Mucosa of rectum (tissue), 2 donors: ENCODE measurements at regions not wholly inside any gene's neighbourhood (a gene's known extent, or its start where the extent isn't known, plus 50 kb on each side); places are given as distances from the start of the nearest gene placed in this dataset.

Experiments
- H3K27ac ChIP-seq, 2 donors: one replicate each; pipeline ENCODE4 v1.7.0; 2013; ENCODE audit warnings: inconsistent platforms in 2 of 2, low read depth in 2 of 2, low read length in 2 of 2
- H3K27me3 ChIP-seq, 2 donors: one replicate each; pipeline ENCODE4 v1.7.0; 2013; ENCODE audit warnings: low read length in 2 of 2; ENCODE audit not compliant: control insufficient read depth in 2 of 2, insufficient read depth in 2 of 2
- H3K36me3 ChIP-seq, 2 donors: one replicate each; pipeline ENCODE4 v1.7.0; 2013; ENCODE audit warnings: low read length in 2 of 2; ENCODE audit not compliant: control insufficient read depth in 2 of 2, insufficient read depth in 2 of 2
- H3K4me1 ChIP-seq, 2 donors: one replicate each; pipeline ENCODE4 v1.7.0; 2013; ENCODE audit warnings: low read length in 2 of 2, mild to moderate bottlenecking in 1 of 2; ENCODE audit not compliant: control insufficient read depth in 2 of 2, insufficient read depth in 2 of 2
- H3K4me3 ChIP-seq, 2 donors: one replicate each; pipeline ENCODE4 v1.7.0; 2013; ENCODE audit warnings: low read length in 2 of 2
- H3K9ac ChIP-seq, 2 donors: one replicate each; pipeline ENCODE4 v1.7.0; 2013; ENCODE audit warnings: low read length in 2 of 2, low read depth in 1 of 2, mild to moderate bottlenecking in 1 of 2
- H3K9me3 ChIP-seq, 2 donors: one replicate each; pipeline ENCODE4 v1.7.0; 2013; ENCODE audit warnings: low read length in 2 of 2; ENCODE audit not compliant: control insufficient read depth in 2 of 2
- donor health status: healthy.
- donor health status: Normal muscosa, but diverticular disease.

DNA sequence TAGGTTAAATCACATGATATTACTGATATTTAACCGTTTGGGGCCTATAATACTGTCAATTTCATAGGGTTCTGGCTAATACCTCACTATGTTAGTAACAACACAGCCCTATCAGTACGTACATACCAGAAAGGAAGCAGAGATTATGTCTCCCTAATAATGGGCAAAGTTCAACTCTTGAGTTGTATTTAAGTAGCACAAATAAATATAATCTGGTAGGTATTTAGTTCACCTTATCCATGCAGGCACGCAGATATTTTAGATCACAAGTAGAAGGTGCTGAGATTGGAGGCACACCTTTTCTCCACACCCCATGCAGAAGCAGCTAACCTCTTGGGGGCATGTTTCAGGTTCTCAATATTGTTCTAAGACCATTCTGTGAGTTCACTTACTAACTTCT lies 118.9 kb downstream of the IRS1 start:
- Histone ChIP-seq H3K9ac (no peak overlapping the region), H3K27me3 (no peaks in the 10 kb centered on the region), H3K4me1 (peaks cover 3 to 11% of the 10 kb centered on the region in 2 donors), H3K9me3 (no peaks in the 10 kb centered on the region), H3K27ac (no peak overlapping the region), H3K36me3 (no peaks in the 10 kb centered on the region), H3K4me3 (no peak overlapping the region)

DNA sequence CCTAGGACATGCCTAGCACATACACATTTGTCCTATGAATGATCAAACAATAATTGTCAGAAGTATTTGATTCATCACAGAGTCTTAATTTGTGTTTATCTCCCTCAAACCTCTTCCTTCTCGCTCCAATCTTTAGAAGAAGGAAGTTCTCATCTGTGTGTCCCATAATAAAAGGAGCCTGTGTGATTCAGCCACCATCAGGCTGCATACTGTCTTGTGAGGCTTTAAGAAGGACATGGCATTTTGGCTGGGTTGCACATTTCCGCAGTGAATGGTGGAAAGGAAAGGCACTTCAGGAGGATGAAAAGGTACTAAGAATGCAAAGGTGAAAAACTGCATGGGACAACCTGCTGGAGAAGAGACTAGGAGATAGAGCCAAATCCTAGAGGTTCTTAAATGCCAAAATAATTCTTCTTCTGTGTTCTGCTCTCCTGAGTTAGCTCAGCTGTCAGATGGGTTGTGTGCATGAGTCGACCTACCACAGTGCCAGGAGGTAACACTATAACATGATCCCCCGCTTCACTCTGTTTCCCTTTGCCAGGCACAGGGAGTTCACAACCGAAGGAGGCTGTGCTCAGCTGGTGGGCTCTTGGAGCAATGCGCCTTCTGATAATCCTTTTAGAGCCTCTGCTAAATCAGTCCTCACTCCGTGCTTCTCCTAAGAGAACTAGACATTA lies 120.1 kb downstream of the IRS1 start:
- peaks cover 2 to 9% of the 10 kb centered on the region in 2 donors for H3K4me1 ChIP-seq
- H3K27ac ChIP-seq: no peak overlapping the region
- H3K9ac ChIP-seq: no peak overlapping the region
- no peaks in the 10 kb centered on the region for H3K27me3 ChIP-seq
- no peaks in the 10 kb centered on the region for H3K9me3 ChIP-seq
- H3K36me3 ChIP-seq: no peaks in the 10 kb centered on the region
- H3K4me3 ChIP-seq: no peak overlapping the region

DNA sequence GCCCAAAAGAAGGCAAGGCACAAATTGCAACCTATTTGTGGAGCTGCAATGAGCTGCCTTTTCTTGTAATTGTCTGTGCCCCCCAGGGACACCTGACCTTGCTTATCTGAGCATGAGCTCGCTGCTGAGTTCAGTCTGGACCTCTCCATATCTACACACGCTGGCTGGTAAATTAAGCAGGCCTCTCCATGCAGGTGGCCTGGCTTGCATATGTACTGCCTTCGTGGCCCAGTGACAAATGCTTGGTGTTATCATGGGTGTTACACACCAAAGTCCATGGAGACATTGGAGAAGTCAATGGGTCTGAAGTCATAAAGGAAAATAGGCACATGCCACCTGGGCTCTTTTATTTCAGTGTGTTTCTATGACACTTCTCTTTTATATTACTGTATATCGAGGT lies 121.2 kb downstream of the IRS1 start:
- H3K9me3 ChIP-seq: no peaks in the 10 kb centered on the region
- H3K27ac ChIP-seq: no peak overlapping the region
- H3K4me1 ChIP-seq: peaks cover 0 to 6% of the 10 kb centered on the region in 2 donors

DNA sequence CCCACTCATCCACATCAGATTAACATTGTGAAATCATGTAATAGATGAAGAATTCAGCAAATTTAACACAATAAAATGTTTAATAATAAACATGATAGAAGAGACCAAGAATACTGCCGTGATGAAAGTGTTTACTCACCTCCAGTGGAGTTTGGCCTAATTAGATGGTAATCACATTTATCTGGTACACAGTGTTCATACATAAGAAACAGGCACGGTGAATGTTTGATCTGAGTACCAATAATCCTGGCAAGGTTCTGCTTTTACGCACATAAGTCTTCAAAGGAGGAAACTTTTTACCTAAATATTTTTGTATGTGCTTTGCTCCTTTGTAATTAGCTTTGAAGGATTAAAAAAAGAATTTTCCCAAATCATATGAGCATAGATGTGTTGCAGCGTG lies 122.5 kb downstream of the IRS1 start:
- peaks cover 0 to 10% of the 10 kb centered on the region in 2 donors for H3K4me1 ChIP-seq
- H3K27me3 ChIP-seq: no peaks in the 10 kb centered on the region
- no peak overlapping the region for H3K9ac ChIP-seq
- H3K4me3 ChIP-seq: no peak overlapping the region
- no peak overlapping the region for H3K27ac ChIP-seq
- no peaks in the 10 kb centered on the region for H3K36me3 ChIP-seq
- H3K9me3 ChIP-seq: no peaks in the 10 kb centered on the region

More for the DNA sequence above, 121.2 kb downstream of the IRS1 start:
- H3K36me3 ChIP-seq: no peaks in the 10 kb centered on the region
- H3K27me3 ChIP-seq: no peaks in the 10 kb centered on the region
- no peak overlapping the region for H3K4me3 ChIP-seq
- no peak overlapping the region for H3K9ac ChIP-seq

DNA sequence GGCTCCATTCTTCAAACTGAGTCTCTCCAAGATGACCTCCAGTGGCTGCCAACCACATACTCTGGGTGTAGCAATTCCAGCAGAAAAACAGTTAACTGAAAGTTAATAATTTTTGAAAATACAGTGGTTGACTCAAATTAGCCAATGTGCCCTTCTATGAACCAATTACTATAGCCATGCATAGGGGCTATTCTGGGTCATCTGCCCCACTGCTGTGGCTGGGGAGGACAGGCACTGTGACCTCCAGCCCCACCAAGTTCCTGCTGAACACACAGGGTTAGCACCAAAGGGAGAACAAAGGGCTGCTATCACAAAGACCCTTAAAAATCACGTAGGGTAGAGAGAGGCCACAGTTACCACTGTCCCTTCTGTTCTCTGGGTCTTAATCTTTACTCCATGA lies 123.0 kb downstream of the IRS1 start:
- Histone ChIP-seq H3K4me1 (peaks cover 0 to 10% of the 10 kb centered on the region in 2 donors), H3K9me3 (no peaks in the 10 kb centered on the region), H3K4me3 (no peak overlapping the region), H3K9ac (no peak overlapping the region), H3K27ac (no peak overlapping the region), H3K27me3 (no peaks in the 10 kb centered on the region), H3K36me3 (no peaks in the 10 kb centered on the region)

DNA sequence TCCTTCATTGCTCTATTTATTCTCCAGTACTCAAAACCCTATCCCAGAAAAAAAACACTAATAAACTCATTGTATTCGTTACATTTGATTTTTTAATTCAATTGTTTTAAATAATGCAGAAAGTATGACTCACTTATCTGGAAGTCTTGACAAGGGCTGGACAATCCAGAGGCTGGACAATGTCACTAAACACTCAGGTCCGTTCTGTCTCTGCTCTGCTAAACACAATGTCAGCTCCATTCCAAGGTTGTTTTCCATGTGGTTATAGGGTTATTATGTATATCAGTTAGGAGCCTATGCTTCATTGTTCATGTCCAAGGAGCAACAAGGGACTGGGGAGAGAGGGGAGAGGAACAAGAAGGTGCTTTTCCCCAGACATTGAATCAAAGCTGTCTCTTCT lies 125.5 kb downstream of the IRS1 start:
- no peak overlapping the region for H3K9ac ChIP-seq
- H3K27ac ChIP-seq: no peak overlapping the region
- no peaks in the 10 kb centered on the region for H3K36me3 ChIP-seq
- peaks cover 0 to 12% of the 10 kb centered on the region in 2 donors for H3K4me1 ChIP-seq
- H3K27me3 ChIP-seq: no peaks in the 10 kb centered on the region
- H3K4me3 ChIP-seq: no peak overlapping the region
- H3K9me3 ChIP-seq: no peaks in the 10 kb centered on the region

DNA sequence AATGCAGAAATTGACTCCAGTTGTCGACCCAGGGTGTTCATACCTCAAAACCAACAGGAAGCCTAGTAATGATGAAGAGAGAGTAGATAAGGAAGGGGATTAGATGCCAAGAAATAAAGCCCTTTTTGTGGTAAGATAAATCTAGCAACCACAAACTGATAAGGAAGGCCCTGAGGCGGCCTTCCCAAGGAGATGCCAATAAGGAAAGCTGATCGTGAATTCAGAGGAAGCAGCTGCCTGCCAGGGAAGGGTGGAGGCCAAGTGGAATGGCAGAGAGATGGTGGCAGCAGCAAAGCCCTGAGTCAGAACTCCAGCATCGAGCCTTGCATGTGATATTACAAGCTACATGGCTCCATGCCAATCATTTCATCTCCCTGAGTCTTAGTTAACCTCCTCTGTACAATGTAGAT lies 126.3 kb downstream of the IRS1 start:
- Histone ChIP-seq H3K9ac (no peak overlapping the region), H3K4me1 (peaks cover 0 to 10% of the 10 kb centered on the region in 2 donors), H3K27me3 (no peaks in the 10 kb centered on the region), H3K9me3 (no peaks in the 10 kb centered on the region), H3K4me3 (no peak overlapping the region), H3K27ac (peak overlapping the region in 1 of 2 donors; percentile 28), H3K36me3 (no peaks in the 10 kb centered on the region)

DNA sequence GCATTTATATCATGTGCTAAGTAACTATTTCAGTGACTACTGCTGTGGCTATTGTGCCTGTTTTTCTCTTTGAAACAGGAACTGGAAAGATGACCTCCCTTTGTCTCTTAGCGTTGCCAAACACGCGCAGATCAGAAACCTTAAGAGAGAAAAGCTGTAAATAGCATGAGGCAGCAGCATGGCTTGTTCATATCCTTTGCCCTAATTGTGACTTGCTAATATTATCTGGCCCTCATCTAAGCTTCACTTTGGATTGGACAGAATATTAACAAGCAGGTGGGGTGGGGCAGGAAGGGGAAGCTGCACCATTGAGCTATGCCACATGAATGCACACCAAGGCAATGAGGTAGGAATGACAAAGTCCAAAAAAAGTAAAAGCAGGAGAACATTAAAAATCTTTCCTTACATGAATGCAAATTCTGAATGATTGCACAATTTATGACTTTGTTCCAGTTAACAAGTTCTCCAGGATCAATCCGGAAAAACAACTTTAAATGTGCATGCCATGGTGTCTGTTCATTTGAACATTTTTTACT lies 128.4 kb downstream of the IRS1 start:
- H3K4me1 ChIP-seq: peaks cover 0 to 10% of the 10 kb centered on the region in 2 donors
- H3K9me3 ChIP-seq: no peaks in the 10 kb centered on the region
- no peaks in the 10 kb centered on the region for H3K36me3 ChIP-seq
- H3K27ac ChIP-seq: no peak overlapping the region
- no peaks in the 10 kb centered on the region for H3K27me3 ChIP-seq
- H3K9ac ChIP-seq: no peak overlapping the region
- no peak overlapping the region for H3K4me3 ChIP-seq

DNA sequence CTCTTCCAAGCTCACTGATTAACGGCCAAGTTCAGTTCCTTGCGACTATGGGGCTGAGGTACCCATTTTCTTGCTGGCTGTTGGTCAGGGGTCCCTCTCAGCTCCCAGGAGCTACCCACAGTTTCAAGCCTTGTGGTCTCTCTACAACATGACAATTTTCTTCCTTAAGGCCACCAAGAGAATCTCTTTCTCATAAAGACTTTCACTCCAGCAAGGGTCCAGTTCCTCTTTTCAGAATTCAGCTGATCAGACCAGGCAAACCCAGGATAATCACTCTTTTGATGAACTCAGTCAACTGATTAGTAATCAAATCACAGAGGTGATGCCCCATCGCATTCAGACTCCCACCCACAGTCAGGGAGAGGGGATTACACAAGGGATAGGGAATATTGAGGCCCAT lies 129.7 kb downstream of the IRS1 start:
- Histone ChIP-seq H3K9ac (no peak overlapping the region), H3K27ac (no peak overlapping the region), H3K36me3 (no peaks in the 10 kb centered on the region), H3K4me3 (no peak overlapping the region), H3K4me1 (peaks cover 0 to 10% of the 10 kb centered on the region in 2 donors), H3K27me3 (no peaks in the 10 kb centered on the region), H3K9me3 (no peaks in the 10 kb centered on the region)

DNA sequence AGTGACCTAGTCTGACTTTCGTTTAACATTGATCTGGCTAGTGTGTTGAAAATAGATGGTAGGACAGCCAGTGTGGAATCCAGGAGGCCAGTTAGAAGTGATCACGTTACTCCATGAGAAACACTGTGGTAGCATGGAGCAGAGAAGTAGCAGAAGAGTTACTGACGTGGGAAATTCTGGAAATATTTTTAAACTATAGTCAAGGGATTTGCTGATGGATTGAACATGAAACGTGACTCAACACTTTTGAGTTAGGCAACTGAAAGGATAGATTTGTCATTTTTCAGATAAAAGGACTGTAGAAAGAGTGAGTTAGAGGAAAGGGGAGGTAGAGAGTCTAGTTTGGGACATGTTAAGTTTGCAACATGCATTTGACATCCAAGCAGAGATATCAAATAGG lies 130.4 kb downstream of the IRS1 start:
- Histone ChIP-seq H3K27me3 (no peaks in the 10 kb centered on the region), H3K4me1 (peaks cover 0 to 10% of the 10 kb centered on the region in 2 donors), H3K9ac (no peak overlapping the region), H3K4me3 (no peak overlapping the region), H3K27ac (no peak overlapping the region), H3K9me3 (no peaks in the 10 kb centered on the region), H3K36me3 (no peaks in the 10 kb centered on the region)
